HEK293T (cell line): ENCODE measurements at regions not wholly inside any gene's neighbourhood (a gene's known extent, or its start where the extent isn't known, plus 50 kb on each side); places are given as distances from the start of the nearest gene placed in this dataset.

Experiments
- BHLHE40 ChIP-seq: fragments of 450-650 bp; IDR thresholded peaks from 2 replicates; pipeline ENCODE4 v1.6.1; 2016; ENCODE audit warnings: mild to moderate bottlenecking, moderate library complexity, borderline replicate concordance
- CTBP1 ChIP-seq: fragments of 450-650 bp; IDR thresholded peaks from 2 replicates; pipeline ENCODE4 v1.6.1; 2016; ENCODE audit warnings: borderline replicate concordance
- FOXM1 ChIP-seq: fragments of 450-650 bp; IDR thresholded peaks from 2 replicates; pipeline ENCODE4 v1.6.1; 2017; ENCODE audit warnings: mild to moderate bottlenecking, borderline replicate concordance
- HDGF ChIP-seq: fragments of 450-650 bp; IDR thresholded peaks from 2 replicates; pipeline ENCODE4 v1.6.1; 2017; ENCODE audit warnings: antibody characterized with exemption, borderline replicate concordance
- SUZ12 ChIP-seq: fragments of 450-650 bp; IDR thresholded peaks from 2 replicates; pipeline ENCODE4 v1.6.1; 2016; ENCODE audit warnings: mild to moderate bottlenecking

DNA sequence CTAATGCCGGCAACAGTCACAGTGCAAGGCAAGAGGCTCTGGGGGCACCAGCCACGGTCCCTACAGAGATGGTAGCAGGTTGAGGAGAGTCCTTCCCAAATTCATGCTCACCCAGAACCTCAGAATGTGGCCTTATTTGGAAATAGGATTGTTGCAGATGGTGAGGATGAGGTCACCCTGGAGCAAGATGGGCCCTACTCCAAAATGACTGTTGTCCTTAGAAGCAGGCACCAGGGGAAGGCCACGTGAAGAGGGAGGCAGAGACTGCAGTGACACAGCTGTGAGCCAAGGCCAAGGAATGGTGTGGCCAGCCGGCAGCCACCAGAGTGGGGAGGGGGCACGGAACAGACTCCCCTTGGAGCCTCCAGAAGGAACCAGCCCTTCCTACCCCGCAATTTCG is 70.8 kb upstream of the CLDN14 start:
- no peak for TF ChIP-seq SUZ12
- no peak for TF ChIP-seq FOXM1
- no peak for TF ChIP-seq BHLHE40
- no peak for TF ChIP-seq HDGF
- no peak for TF ChIP-seq CTBP1
